ENCODE measurements at regions not wholly inside any gene's neighbourhood (a gene's known extent, or its start where the extent isn't known, plus 50 kb on each side); places are given as distances from the start of the nearest gene placed in this dataset.

GRCh38 chr1:79074975-79075374 is 68.4 kb upstream of the ADGRL4 start:
- no peak overlapping the region for H3K27ac Mint-ChIP-seq
- no peaks in the 10 kb centered on the region for H3K36me3 Mint-ChIP-seq (ENCODE audit: low read depth)
- no peaks in the 10 kb centered on the region for H3K4me1 Mint-ChIP-seq (ENCODE audit: low read depth)
- H3K27me3 Mint-ChIP-seq (ENCODE audit: insufficient read depth): no peaks in the 10 kb centered on the region
- H3K9me3 Mint-ChIP-seq: no peaks in the 10 kb centered on the region
- DNase-seq (ENCODE audit: low spot score): no peak
- H3K4me3 Mint-ChIP-seq: no peak overlapping the region
- intact Hi-C loops (cut with micrococcal nuclease): no loop called here

- Mint-ChIP-seq H3K27me3 (ENCODE audit: insufficient read depth) (no peaks in the 10 kb centered on the region), H3K4me3 (no peak overlapping the region), H3K36me3 (ENCODE audit: low read depth) (no peaks in the 10 kb centered on the region), H3K4me1 (ENCODE audit: low read depth) (no peaks in the 10 kb centered on the region), H3K27ac (no peak overlapping the region), H3K9me3 (no peaks in the 10 kb centered on the region)
- intact Hi-C loops (cut with micrococcal nuclease): no loop called here
- no peak for DNase-seq (ENCODE audit: low spot score)
Observed at GRCh38 chr1:79069828-79070227, 63.3 kb upstream of the ADGRL4 start.

DNA sequence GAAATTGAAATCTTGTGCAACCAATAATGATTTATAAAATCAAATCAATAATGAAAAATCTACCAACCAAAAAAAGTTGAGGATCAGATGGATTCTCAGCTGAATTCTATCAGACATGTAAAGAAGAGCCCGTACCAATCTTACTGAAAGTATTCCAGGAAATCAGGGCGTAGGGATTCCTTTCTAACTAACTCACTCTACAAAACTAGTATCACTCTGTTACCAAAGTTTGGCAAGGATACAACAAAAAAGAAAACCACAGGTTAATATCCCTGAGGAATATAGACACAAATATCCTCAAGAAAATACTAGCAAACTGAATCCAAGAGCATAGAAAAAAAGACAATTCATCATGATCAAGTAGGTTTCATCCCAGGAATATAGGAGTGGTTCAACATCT is 52.8 kb upstream of the ADGRL4 start:
- DNase-seq (ENCODE audit: low spot score): no peak
- Mint-ChIP-seq H3K9me3 (peaks cover 12% of the 10 kb centered on the region), H3K27me3 (ENCODE audit: insufficient read depth) (no peaks in the 10 kb centered on the region), H3K4me3 (no peak overlapping the region), H3K4me1 (ENCODE audit: low read depth) (no peaks in the 10 kb centered on the region), H3K36me3 (ENCODE audit: low read depth) (no peaks in the 10 kb centered on the region), H3K27ac (no peak overlapping the region)
- intact Hi-C loops (cut with micrococcal nuclease): no loop called here

All from activated T-helper 1 cell treated with anti-CD3 and anti-CD28 coated beads, Interleukin-12 subunit alpha, Interleukin-12 subunit beta, Interleukin-2, Interleukin-4 antibody, amounts not matched to agents 30 ng/mL and 10 ng/mL and 1 ng/mL, durations not matched to agents 14 hours and 24 hours and 36 hours (primary cell).